ENCODE measurements at regions not wholly inside any gene's neighbourhood (a gene's known extent, or its start where the extent isn't known, plus 50 kb on each side); places are given as distances from the start of the nearest gene placed in this dataset.

DNA sequence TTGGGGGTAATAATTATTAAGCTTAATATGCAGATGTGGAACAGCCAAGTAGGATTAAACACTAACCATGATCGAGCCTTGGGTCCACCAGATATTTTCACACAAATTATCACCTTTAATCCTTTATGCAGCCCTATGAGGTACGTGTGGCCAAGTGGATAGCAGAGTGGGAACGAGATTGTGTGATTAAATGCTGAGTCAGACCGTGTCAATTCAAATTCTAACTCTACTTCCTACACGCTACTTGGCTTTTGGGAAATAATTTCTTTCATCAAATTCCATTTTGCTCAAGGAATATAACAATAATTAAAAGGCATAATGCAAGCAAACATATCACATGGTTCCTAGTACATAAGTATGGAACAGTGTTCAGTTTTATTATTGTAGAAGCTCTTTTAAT lies 329.2 kb downstream of the CBLN4 start:
- in situ Hi-C loops (cut with MboI; ENCODE audit: low pct_unique_long_range_greater_than_20kb, low sequenced_read_pairs, unreplicated experiment): no loop called here
- TF ChIP-seq, protein P1, sequence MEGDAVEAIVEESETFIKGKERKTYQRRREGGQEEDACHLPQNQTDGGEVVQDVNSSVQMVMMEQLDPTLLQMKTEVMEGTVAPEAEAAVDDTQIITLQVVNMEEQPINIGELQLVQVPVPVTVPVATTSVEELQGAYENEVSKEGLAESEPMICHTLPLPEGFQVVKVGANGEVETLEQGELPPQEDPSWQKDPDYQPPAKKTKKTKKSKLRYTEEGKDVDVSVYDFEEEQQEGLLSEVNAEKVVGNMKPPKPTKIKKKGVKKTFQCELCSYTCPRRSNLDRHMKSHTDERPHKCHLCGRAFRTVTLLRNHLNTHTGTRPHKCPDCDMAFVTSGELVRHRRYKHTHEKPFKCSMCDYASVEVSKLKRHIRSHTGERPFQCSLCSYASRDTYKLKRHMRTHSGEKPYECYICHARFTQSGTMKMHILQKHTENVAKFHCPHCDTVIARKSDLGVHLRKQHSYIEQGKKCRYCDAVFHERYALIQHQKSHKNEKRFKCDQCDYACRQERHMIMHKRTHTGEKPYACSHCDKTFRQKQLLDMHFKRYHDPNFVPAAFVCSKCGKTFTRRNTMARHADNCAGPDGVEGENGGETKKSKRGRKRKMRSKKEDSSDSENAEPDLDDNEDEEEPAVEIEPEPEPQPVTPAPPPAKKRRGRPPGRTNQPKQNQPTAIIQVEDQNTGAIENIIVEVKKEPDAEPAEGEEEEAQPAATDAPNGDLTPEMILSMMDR (IDR thresholded peaks at IDR 0.05; ENCODE audit: extremely low read depth, insufficient read depth, missing control alignments): no peak
- no peak for DNase-seq (ENCODE audit: low spot score)

- no peak for DNase-seq (ENCODE audit: low spot score)
- in situ Hi-C loops (cut with MboI; ENCODE audit: low pct_unique_long_range_greater_than_20kb, low sequenced_read_pairs, unreplicated experiment): no loop called here
- TF ChIP-seq, protein P1 (IDR thresholded peaks at IDR 0.05; ENCODE audit: extremely low read depth, insufficient read depth, missing control alignments): no peak
These were observed 336.7 kb downstream of the CBLN4 start for GRCh38 chr20:55668631-55669030.

DNA sequence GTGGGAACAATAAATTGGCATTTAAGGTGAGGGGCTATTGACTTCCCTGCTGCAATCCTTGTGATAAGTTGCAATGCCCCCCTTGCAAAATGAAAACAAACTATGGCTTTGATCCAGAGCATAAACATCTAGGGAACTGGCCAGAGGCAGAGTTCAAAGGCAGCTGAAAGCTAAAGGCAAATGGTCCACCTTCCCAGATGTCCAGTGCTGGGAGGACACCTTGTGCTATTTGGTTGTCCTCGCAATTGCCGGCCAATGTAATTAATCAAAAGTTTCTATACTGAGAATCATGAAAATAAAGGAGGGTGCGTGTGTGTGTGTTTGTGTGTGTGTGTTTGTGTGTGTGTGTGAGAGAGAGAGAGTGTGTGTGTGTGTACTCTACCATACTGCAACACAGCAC lies 337.4 kb downstream of the CBLN4 start:
- no peak for DNase-seq (ENCODE audit: low spot score)
- TF ChIP-seq, protein P1 (IDR thresholded peaks at IDR 0.05; ENCODE audit: extremely low read depth, insufficient read depth, missing control alignments): no peak
- in situ Hi-C loops (cut with MboI; ENCODE audit: low pct_unique_long_range_greater_than_20kb, low sequenced_read_pairs, unreplicated experiment): no loop called here

DNA sequence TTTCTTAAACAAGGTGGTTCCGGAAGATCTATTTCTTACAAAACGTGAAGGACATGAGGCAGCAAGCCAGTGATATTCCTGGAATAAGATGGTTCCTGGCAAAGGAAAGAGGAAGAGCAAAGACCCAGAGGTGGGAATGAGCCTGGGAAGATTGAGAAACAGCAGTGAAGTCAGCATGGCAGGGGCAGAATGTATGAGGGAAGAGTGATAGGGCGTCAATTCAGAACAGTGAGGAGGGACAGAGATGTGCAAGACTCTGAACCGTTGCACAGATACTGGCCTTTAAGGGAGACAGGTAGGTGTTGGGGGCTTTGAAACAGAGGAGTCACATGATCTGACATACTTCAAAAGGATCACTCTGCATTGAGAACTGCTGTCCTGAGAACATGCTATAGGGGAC lies 338.3 kb downstream of the CBLN4 start:
- TF ChIP-seq, protein P1 (IDR thresholded peaks at IDR 0.05; ENCODE audit: extremely low read depth, insufficient read depth, missing control alignments): no peak
- in situ Hi-C loops (cut with MboI; ENCODE audit: low pct_unique_long_range_greater_than_20kb, low sequenced_read_pairs, unreplicated experiment): no loop called here
- no peak for DNase-seq (ENCODE audit: low spot score)

- TF ChIP-seq, protein P1 (IDR thresholded peaks at IDR 0.05; ENCODE audit: extremely low read depth, insufficient read depth, missing control alignments): no peak
- no peak for DNase-seq (ENCODE audit: low spot score)
- in situ Hi-C loops (cut with MboI; ENCODE audit: low pct_unique_long_range_greater_than_20kb, low sequenced_read_pairs, unreplicated experiment): no loop called here
These were observed 349.0 kb downstream of the CBLN4 start for GRCh38 chr20:55656231-55656775.

DNA sequence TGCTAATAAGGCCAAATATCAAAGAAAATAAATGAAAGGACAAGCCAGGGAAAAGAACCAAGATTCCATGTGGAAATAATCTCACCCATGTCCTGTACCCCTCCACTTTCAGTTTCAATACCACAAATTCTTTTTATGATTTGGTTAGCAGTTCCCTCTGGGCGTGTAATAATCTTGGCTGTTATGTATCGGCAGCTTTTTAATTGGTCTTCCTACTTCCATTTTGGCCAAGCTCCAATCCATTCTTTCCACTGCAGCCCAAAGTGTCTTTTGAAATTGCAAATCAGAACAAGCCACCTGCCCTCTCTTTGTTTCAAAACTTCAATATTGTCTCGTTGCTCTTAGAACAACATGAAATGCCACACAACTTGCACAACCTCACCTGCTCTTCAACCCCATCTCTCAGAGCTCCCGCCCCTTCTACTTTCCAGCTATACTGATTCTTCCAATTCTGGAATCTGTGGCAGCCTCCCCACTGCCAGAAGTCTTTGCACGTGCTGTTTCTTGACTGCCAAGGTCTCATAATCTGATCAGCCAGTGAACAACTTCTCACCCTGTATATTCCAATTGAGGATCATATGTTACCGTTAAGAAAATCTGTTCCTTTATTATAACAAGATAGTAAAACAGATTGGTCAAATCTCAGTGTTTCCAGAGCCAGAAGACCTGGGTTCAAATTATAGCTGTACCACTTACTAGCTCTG lies 354.5 kb downstream of the CBLN4 start:
- no peak for DNase-seq (ENCODE audit: low spot score)
- TF ChIP-seq, protein P1 (IDR thresholded peaks at IDR 0.05; ENCODE audit: extremely low read depth, insufficient read depth, missing control alignments): no peak
- in situ Hi-C loops (cut with MboI; ENCODE audit: low pct_unique_long_range_greater_than_20kb, low sequenced_read_pairs, unreplicated experiment): no loop called here

Data from GM13977 (cell line).